Hepatocyte (in vitro differentiated cells): ENCODE measurements at regions not wholly inside any gene's neighbourhood (a gene's known extent, or its start where the extent isn't known, plus 50 kb on each side); places are given as distances from the start of the nearest gene placed in this dataset.

Experiments used
- CTCF ChIP-seq: fragments of 200-600 bp; sonication (generic); IDR thresholded peaks from 2 replicates; pipeline ENCODE4 v1.5.1; 2016; ENCODE audit warnings: antibody characterized with exemption, mild to moderate bottlenecking; ENCODE audit not compliant: poor library complexity
- EZH2 ChIP-seq: fragments of 200-600 bp; sonication (generic); IDR thresholded peaks from 2 replicates; pipeline ENCODE4 v1.6.1; 2016; ENCODE audit warnings: antibody characterized with exemption, mild to moderate bottlenecking, borderline replicate concordance

GRCh38 chr10:111836571-111836970, 347.0 kb downstream of the GPAM start:
- TF ChIP-seq CTCF (no peak), EZH2 (no peak)
